Endothelial cell of umbilical vein (primary cell): ENCODE measurements at regions not wholly inside any gene's neighbourhood (a gene's known extent, or its start where the extent isn't known, plus 50 kb on each side); places are given as distances from the start of the nearest gene placed in this dataset.

Source experiments
- BruUV-seq: library from RNA; stranded (reverse); fragments of 400-500 nt; replicated peaks from 2 replicates; lab custom pipeline; 2021; lab: Mats Ljungman, UMichigan
- CTCF ChIA-PET: fragments of 300-600, 350-600 bp; sonication (Branson Sonifier 250); formaldehyde crosslinking; loops from one replicate; lab custom pipeline; 2021; ENCODE audit warnings: antibody characterized with exemption, inconsistent platforms; lab: Charles Lee
- POLR2A ChIA-PET: fragments of 300-600, 350-600 bp; sonication (Branson Sonifier 250); formaldehyde crosslinking; loops from one replicate; lab custom pipeline; 2021; ENCODE audit warnings: antibody characterized with exemption, inconsistent platforms; lab: Charles Lee
- DNase-seq: peaks from one replicate; pipeline ENCODE4 v3.0.0-alpha.2; 2011; ENCODE audit warnings: low read depth, low spot score
- FAIRE-seq: peaks from 2 replicates; lab custom pipeline; 2011; peaks lifted over from hg19 to GRCh38; lab: Jason Lieb, UNC
- H2AFZ ChIP-seq: 2 replicates; pipeline ENCODE4 v1.6.0; 2012; ENCODE audit warnings: low read depth, low read length, control low read depth, inconsistent platforms
- H3K27ac ChIP-seq: 2 replicates; pipeline ENCODE4 v1.5.1; 2011; ENCODE audit warnings: low read depth, mild to moderate bottlenecking, control low read depth, low read length, moderate library complexity; ENCODE audit not compliant: insufficient read depth
- H3K27me3 ChIP-seq, 2 experiments: 2 replicates each; pipeline versions ENCODE4 v1.6.0 to v1.6.1; 2011; ENCODE audit warnings: low read length in 2 of 2, mixed read lengths in 1 of 2; ENCODE audit not compliant: control insufficient read depth in 2 of 2, insufficient read depth in 2 of 2
- H3K36me3 ChIP-seq, 2 experiments: 2 replicates in 1 of 2; 3 replicates in 1 of 2; pipeline ENCODE4 v1.5.1; 2011; ENCODE audit warnings: low read length in 2 of 2, mild to moderate bottlenecking in 1 of 2, moderate library complexity in 1 of 2; ENCODE audit not compliant: control insufficient read depth in 2 of 2, insufficient read depth in 2 of 2; ENCODE audit errors: extremely low read depth in 1 of 2
- H3K4me1 ChIP-seq: 3 replicates; pipeline ENCODE4 v1.5.1; 2011; ENCODE audit warnings: mild to moderate bottlenecking, low read length; ENCODE audit not compliant: control insufficient read depth, insufficient read depth; ENCODE audit errors: extremely low read depth
- H3K4me2 ChIP-seq: 2 replicates; pipeline ENCODE4 v1.6.1; 2011; ENCODE audit warnings: low read length, control low read depth, mixed read lengths; ENCODE audit not compliant: insufficient read depth
- H3K4me3 ChIP-seq, 3 experiments: fragments of 200-600 bp in 1 of 3; sonication (generic), shearing (Covaris generic) in 1 of 3; replicated peaks in 1 of 3; 2 replicates each; pipeline ENCODE4 v1.5.1; 2011 to 2016; ENCODE audit warnings: control low read depth in 3 of 3, low read length in 3 of 3, mild to moderate bottlenecking in 2 of 3, inconsistent platforms in 1 of 3, low read depth in 1 of 3, moderate library complexity in 1 of 3; ENCODE audit not compliant: insufficient read depth in 1 of 3
- H3K79me2 ChIP-seq: 2 replicates; pipeline ENCODE4 v1.6.0; 2012; ENCODE audit warnings: low read length, inconsistent platforms; ENCODE audit not compliant: control insufficient read depth, insufficient read depth
- H3K9ac ChIP-seq: replicated peaks from 2 replicates; pipeline ENCODE3; 2011; ENCODE audit warnings: low read length, control low read depth; ENCODE audit not compliant: insufficient read depth; ENCODE audit errors: extremely low read depth
- H3K9me1 ChIP-seq: replicated peaks from 3 replicates; pipeline ENCODE4 v1.6.0; 2011; ENCODE audit warnings: mild to moderate bottlenecking, low read length; ENCODE audit not compliant: control insufficient read depth, insufficient read depth; ENCODE audit errors: extremely low read depth
- H3K9me3 ChIP-seq: replicated peaks from 2 replicates; pipeline ENCODE4 v1.5.1; 2012; ENCODE audit warnings: low read length, inconsistent platforms; ENCODE audit not compliant: control insufficient read depth, insufficient read depth
- H4K20me1 ChIP-seq: replicated peaks from 2 replicates; pipeline ENCODE3; 2011; ENCODE audit warnings: mild to moderate bottlenecking, low read length; ENCODE audit not compliant: control insufficient read depth, insufficient read depth; ENCODE audit errors: extremely low read depth
- EZH2 ChIP-seq: IDR thresholded peaks from 2 replicates; pipeline ENCODE4 v1.6.1; 2012; ENCODE audit warnings: borderline replicate concordance, low read depth, mild to moderate bottlenecking, moderate library complexity, low read length, inconsistent platforms; ENCODE audit not compliant: severe bottlenecking
- FOS ChIP-seq: IDR thresholded peaks from 2 replicates; pipeline ENCODE4 v1.6.1; 2011; ENCODE audit warnings: mild to moderate bottlenecking, low read length, moderate library complexity, borderline replicate concordance; ENCODE audit not compliant: insufficient read depth
- GATA2 ChIP-seq: IDR thresholded peaks from 2 replicates; pipeline ENCODE4 v1.7.0; 2011; ENCODE audit warnings: low read depth, mild to moderate bottlenecking, moderate library complexity, mixed read lengths, low read length; ENCODE audit not compliant: insufficient read length, insufficient read depth
- JUN ChIP-seq: IDR thresholded peaks from 2 replicates; pipeline ENCODE4 v1.6.1; 2011; ENCODE audit warnings: borderline replicate concordance, low read depth; ENCODE audit not compliant: insufficient read length, insufficient read depth
- MYC ChIP-seq: IDR thresholded peaks from one replicate; pipeline ENCODE4 v1.6.1; 2011; ENCODE audit warnings: mild to moderate bottlenecking, low read depth, low read length
- POLR2A ChIP-seq: IDR thresholded peaks from 2 replicates; pipeline ENCODE4 v1.6.1; 2012; ENCODE audit warnings: low read depth, mild to moderate bottlenecking, control low read depth, low read length
- POLR2AphosphoS5 ChIP-seq: IDR thresholded peaks from 2 replicates; pipeline ENCODE4 v1.6.1; 2012; ENCODE audit warnings: low read depth, mild to moderate bottlenecking, control low read depth, low read length, moderate library complexity; ENCODE audit not compliant: insufficient read depth
- dilution Hi-C: fragments of 300-500 bp; cut with MboI; formaldehyde crosslinking; loops from one replicate; pipeline ENCODE4 v1.15.0; 2019; ENCODE audit warnings: low sequenced_read_pairs; ENCODE audit not compliant: extremely low pct_ligation_motif_present
- intact Hi-C: fragments of 100-400 bp; cut with micrococcal nuclease; formaldehyde crosslinking; loops from one replicate; pipeline ENCODE4 v1.10.0; 2022
- TF ChIP-seq, protein P1 (sequence below), 2 donors: IDR thresholded peaks; 1 replicate in 1 of 2; 2 replicates in 1 of 2; pipeline ENCODE4 v1.5.1; 2011; ENCODE audit warnings: low read length in 2 of 2, mild to moderate bottlenecking in 2 of 2, moderate library complexity in 2 of 2, control low read depth in 1 of 2, inconsistent platforms in 1 of 2, low read depth in 1 of 2; ENCODE audit not compliant: insufficient read depth in 1 of 2; ENCODE audit errors: extremely low read depth in 1 of 2
- TF ChIP-seq, protein P2 (sequence below): IDR thresholded peaks from 2 replicates; pipeline ENCODE4 v1.6.1; 2011; ENCODE audit not compliant: insufficient read depth, insufficient read length

DNA sequence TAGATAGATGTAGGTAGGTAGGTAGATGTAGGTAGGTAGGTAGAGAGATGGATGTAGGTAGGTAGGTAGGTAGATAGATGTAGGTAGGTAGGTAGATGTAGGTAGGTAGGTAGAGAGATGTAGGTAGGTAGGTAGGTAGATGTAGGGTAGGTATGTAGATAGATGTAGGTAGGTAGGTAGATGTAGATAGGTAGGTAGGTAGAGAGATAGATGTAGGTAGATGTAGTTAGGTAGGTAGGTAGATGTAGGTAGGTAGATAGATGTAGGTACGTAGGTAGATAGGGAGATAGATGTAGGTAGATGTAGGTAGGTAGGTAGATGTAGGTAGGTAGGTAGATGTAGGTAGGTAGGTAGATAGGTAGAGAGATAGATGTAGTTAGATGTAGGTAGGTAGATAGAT, 62.3 kb upstream of the MORC3 start:
- intact Hi-C loops, result no loop called here
- Histone ChIP-seq H4K20me1 (no peaks in the 10 kb centered on the region), H3K4me1 (peaks cover 3% of the 10 kb centered on the region), H3K9ac (no peak overlapping the region), H3K79me2 (no peaks in the 10 kb centered on the region), H3K27me3 (no peaks in the 10 kb centered on the region), H3K27ac (no peak overlapping the region), H3K9me1 (no peaks in the 10 kb centered on the region), H3K4me3 (no peak overlapping the region), H2AFZ (no peak overlapping the region), H3K9me3 (no peaks in the 10 kb centered on the region), H3K4me2 (no peak overlapping the region), H3K36me3 (no peaks in the 10 kb centered on the region)
- no TSS peak for BruUV-seq
- DNase-seq (no peak), FAIRE-seq (no peak)
- ChIA-PET POLR2A (no interaction called here), CTCF (no interaction called here)
- dilution Hi-C loops, result no loop called here
- no peak for TF ChIP-seq MYC
- TF ChIP-seq POLR2AphosphoS5, result no peak
- TF ChIP-seq, protein P1, sequence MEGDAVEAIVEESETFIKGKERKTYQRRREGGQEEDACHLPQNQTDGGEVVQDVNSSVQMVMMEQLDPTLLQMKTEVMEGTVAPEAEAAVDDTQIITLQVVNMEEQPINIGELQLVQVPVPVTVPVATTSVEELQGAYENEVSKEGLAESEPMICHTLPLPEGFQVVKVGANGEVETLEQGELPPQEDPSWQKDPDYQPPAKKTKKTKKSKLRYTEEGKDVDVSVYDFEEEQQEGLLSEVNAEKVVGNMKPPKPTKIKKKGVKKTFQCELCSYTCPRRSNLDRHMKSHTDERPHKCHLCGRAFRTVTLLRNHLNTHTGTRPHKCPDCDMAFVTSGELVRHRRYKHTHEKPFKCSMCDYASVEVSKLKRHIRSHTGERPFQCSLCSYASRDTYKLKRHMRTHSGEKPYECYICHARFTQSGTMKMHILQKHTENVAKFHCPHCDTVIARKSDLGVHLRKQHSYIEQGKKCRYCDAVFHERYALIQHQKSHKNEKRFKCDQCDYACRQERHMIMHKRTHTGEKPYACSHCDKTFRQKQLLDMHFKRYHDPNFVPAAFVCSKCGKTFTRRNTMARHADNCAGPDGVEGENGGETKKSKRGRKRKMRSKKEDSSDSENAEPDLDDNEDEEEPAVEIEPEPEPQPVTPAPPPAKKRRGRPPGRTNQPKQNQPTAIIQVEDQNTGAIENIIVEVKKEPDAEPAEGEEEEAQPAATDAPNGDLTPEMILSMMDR (IDR thresholded peaks at IDR 0.05; ENCODE audit: extremely low read depth in 1 of 2, insufficient read depth in 1 of 2, low read depth in 1 of 2, low read length in 2 of 2), result no peak
- no peak for TF ChIP-seq GATA2
- no peak for TF ChIP-seq JUN
- TF ChIP-seq, protein P2, sequence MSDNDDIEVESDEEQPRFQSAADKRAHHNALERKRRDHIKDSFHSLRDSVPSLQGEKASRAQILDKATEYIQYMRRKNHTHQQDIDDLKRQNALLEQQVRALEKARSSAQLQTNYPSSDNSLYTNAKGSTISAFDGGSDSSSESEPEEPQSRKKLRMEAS, result no peak
- TF ChIP-seq POLR2A, result no peak
- no peak for TF ChIP-seq EZH2
- no peak for TF ChIP-seq FOS
